AG04449 (cell line): ENCODE measurements at regions not wholly inside any gene's neighbourhood (a gene's known extent, or its start where the extent isn't known, plus 50 kb on each side); places are given as distances from the start of the nearest gene placed in this dataset.
"Not testable (repeated sequence)": the region's sequence is repeated elsewhere in the genome, so short reads cannot be mapped to it uniquely, and the experiment has no call there.

Source experiments
- CTCF ChIA-PET: fragments of 350-600 bp; formaldehyde crosslinking; extraction: SDS; loops from one replicate; lab custom pipeline; 2021; ENCODE audit warnings: antibody characterized with exemption; lab: Yijun Ruan, JAX
- POLR2A ChIA-PET: fragments of 400-600, 350-600 bp; formaldehyde crosslinking; extraction: SDS; loops from one replicate; lab custom pipeline; 2020; ENCODE audit warnings: antibody characterized with exemption, inconsistent platforms; lab: Yijun Ruan, JAX
- DNase-seq: peaks from one replicate; pipeline ENCODE4 v3.0.0-alpha.2; 2010; ENCODE audit warnings: low read depth, low spot score
- H3K4me3 ChIP-seq: 2 replicates; pipeline ENCODE4 v1.5.1; 2011; ENCODE audit warnings: low read depth, mild to moderate bottlenecking, control low read depth, low read length
- CTCF ChIP-seq: IDR thresholded peaks from one replicate; pipeline ENCODE4 v1.5.1; 2011; ENCODE audit warnings: mild to moderate bottlenecking, moderate library complexity, low read length, control low read depth, inconsistent platforms; ENCODE audit not compliant: insufficient read depth; ENCODE audit errors: missing control alignments

DNA sequence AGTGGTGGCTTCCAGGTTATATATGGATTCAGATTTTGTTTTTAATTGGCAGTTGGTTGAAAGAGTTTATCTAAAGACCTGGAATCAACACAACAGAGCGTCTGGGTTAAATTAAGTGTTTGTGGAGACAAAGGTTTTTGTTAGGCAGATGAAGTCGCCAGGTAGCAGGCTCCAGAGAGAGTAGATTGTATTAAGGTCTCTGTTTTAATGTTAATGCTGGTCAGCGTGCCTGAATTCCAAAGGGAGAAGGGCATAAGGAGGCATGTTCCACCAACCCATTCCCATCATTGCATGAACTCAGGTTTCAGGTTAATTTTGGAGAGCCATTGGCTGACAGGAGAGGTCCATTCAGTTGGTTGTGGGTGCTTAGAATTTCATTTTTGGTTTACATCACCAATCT lies 744.1 kb upstream of the GJE1 start:
- TF ChIP-seq CTCF, result no peak
- H3K4me3 ChIP-seq, result no peak overlapping the region
- POLR2A ChIA-PET, result no interaction called here
- DNase-seq, result no peak
- CTCF ChIA-PET, result no interaction called here

GRCh38 chr6:141370438-141370837 lies 762.3 kb upstream of the GJE1 start:
- TF ChIP-seq CTCF, result no peak
- ChIA-PET CTCF (no interaction called here), POLR2A (no interaction called here)
- no peak overlapping the region for H3K4me3 ChIP-seq
- no peak for DNase-seq

DNA sequence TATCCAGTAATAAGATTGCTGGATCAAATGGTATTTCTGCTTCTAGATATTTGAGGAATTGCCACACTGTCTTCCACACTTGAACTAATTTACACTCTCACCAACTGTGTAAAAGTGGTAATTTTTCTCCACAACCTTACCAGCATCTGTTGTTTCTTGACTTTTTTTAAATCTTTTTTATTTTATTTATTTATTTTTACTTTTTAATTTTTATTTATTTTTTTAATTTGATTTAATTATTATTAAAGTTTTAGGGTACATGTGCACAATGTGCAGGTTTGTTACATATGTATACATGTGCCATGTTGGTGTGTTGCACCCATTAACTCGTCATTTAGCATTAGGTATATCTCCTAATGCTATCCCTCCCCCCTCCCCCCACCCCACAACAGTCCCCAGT lies 765.9 kb upstream of the GJE1 start:
- DNase-seq, CTCF ChIA-PET, H3K4me3 ChIP-seq, POLR2A ChIA-PET: not testable (repeated sequence)

- POLR2A ChIA-PET, result no interaction called here
- CTCF ChIA-PET, result no interaction called here
- no peak for TF ChIP-seq CTCF
- DNase-seq, result no peak
- no peak overlapping the region for H3K4me3 ChIP-seq
These were observed 768.0 kb upstream of the GJE1 start for GRCh38 chr6:141364694-141365093.

DNA sequence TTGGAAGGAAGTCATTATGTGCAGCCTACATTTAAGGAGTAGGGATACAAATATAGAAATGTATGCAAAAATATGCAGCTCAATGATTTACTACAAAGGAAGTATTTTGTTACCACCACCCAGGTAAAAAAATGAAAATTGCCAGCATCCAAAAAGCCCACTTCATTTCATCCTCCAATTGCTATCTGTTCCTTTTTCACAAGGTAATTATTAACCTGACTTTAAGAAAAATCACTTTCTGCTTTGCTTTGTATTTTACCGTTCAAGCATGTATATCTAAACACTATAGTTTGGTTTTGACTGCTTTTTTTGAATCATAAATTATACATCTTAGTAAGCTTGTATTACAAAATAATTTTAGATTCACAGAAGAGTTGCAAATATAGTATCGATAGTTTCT lies 768.5 kb upstream of the GJE1 start:
- no peak for DNase-seq
- no peak overlapping the region for H3K4me3 ChIP-seq
- POLR2A ChIA-PET, result no interaction called here
- CTCF ChIA-PET, result no interaction called here
- TF ChIP-seq CTCF, result no peak

- H3K4me3 ChIP-seq, result no peak overlapping the region
- ChIA-PET CTCF (no interaction called here), POLR2A (no interaction called here)
- no peak for DNase-seq
- no peak for TF ChIP-seq CTCF
These were observed 771.2 kb upstream of the GJE1 start for GRCh38 chr6:141361559-141361958.

GRCh38 chr6:141359953-141360352 lies 772.8 kb upstream of the GJE1 start:
- CTCF ChIA-PET, result no interaction called here
- no peak overlapping the region for H3K4me3 ChIP-seq
- no peak for TF ChIP-seq CTCF
- no peak for DNase-seq
- POLR2A ChIA-PET, result no interaction called here
